Trophoblast cell (in vitro differentiated cells and primary cell): ENCODE measurements at regions not wholly inside any gene's neighbourhood (a gene's known extent, or its start where the extent isn't known, plus 50 kb on each side); places are given as distances from the start of the nearest gene placed in this dataset.

Source experiments
- DNase-seq, 2 donors: peaks; one replicate each; pipeline ENCODE4 v3.0.0-alpha.2; 2016
- H2AFZ ChIP-seq: 2 replicates; pipeline ENCODE4 v1.6.1; 2013; ENCODE audit warnings: low read length, moderate library complexity, mild to moderate bottlenecking; ENCODE audit not compliant: insufficient read depth, poor library complexity
- H2AK5ac ChIP-seq: 2 replicates; pipeline ENCODE4 v1.6.1; 2013; ENCODE audit warnings: mild to moderate bottlenecking, low read length
- H2BK120ac ChIP-seq: 2 replicates; pipeline ENCODE4 v1.6.1; 2013; ENCODE audit warnings: low read length, mild to moderate bottlenecking, moderate library complexity; ENCODE audit not compliant: insufficient read depth, poor library complexity
- H2BK12ac ChIP-seq: 2 replicates; pipeline ENCODE4 v1.6.1; 2013; ENCODE audit warnings: mild to moderate bottlenecking, low read length, moderate library complexity
- H2BK5ac ChIP-seq: 2 replicates; pipeline ENCODE4 v1.6.1; 2013; ENCODE audit warnings: low read length, low read depth, moderate library complexity, mild to moderate bottlenecking; ENCODE audit not compliant: poor library complexity
- H3K14ac ChIP-seq: 2 replicates; pipeline ENCODE4 v1.6.1; 2013; ENCODE audit warnings: mild to moderate bottlenecking, low read length
- H3K18ac ChIP-seq: 2 replicates; pipeline ENCODE4 v1.6.1; 2013; ENCODE audit warnings: mild to moderate bottlenecking, low read length
- H3K23ac ChIP-seq: 2 replicates; pipeline ENCODE4 v1.6.1; 2013; ENCODE audit warnings: low read length
- H3K27ac ChIP-seq: 2 replicates; pipeline ENCODE4 v1.5.1; 2013; ENCODE audit warnings: low read depth, mild to moderate bottlenecking, inconsistent platforms, low read length, moderate library complexity
- H3K27me3 ChIP-seq: 2 replicates; pipeline ENCODE4 v1.6.1; 2013; ENCODE audit warnings: inconsistent platforms, mild to moderate bottlenecking, low read length, moderate library complexity; ENCODE audit not compliant: insufficient read depth
- H3K36me3 ChIP-seq, 2 experiments: 1 replicate in 1 of 2; 2 replicates in 1 of 2; pipeline ENCODE4 v1.6.1; 2013; ENCODE audit warnings: low read length in 2 of 2, mild to moderate bottlenecking in 2 of 2, moderate library complexity in 1 of 2; ENCODE audit not compliant: insufficient read depth in 2 of 2, control insufficient read depth in 1 of 2
- H3K4ac ChIP-seq: 2 replicates; pipeline ENCODE4 v1.6.1; 2013; ENCODE audit warnings: low read depth, mild to moderate bottlenecking, low read length, moderate library complexity
- H3K4me1 ChIP-seq, 2 experiments: 1 replicate in 1 of 2; 2 replicates in 1 of 2; pipeline ENCODE4 v1.6.1; 2013; ENCODE audit warnings: low read length in 2 of 2, mild to moderate bottlenecking in 2 of 2, moderate library complexity in 1 of 2; ENCODE audit not compliant: insufficient read depth in 2 of 2, control insufficient read depth in 1 of 2
- H3K4me2 ChIP-seq: 2 replicates; pipeline ENCODE4 v1.6.1; 2013; ENCODE audit warnings: inconsistent platforms, mild to moderate bottlenecking, low read length, moderate library complexity
- H3K4me3 ChIP-seq: 2 replicates; pipeline ENCODE4 v1.5.1; 2013; ENCODE audit warnings: mild to moderate bottlenecking, low read depth, low read length, inconsistent platforms
- H3K79me1 ChIP-seq: one replicate; pipeline ENCODE4 v1.6.1; 2013; ENCODE audit warnings: low read length
- H3K79me2 ChIP-seq: 2 replicates; pipeline ENCODE4 v1.6.1; 2013; ENCODE audit warnings: low read length, mild to moderate bottlenecking; ENCODE audit not compliant: control insufficient read depth, insufficient read depth, poor library complexity
- H3K9ac ChIP-seq: 2 replicates; pipeline ENCODE4 v1.6.1; 2013; ENCODE audit warnings: mild to moderate bottlenecking, low read length
- H3K9me3 ChIP-seq: 2 replicates; pipeline ENCODE4 v1.6.1; 2013; ENCODE audit warnings: low read depth, mild to moderate bottlenecking, control low read depth, inconsistent platforms, low read length; ENCODE audit not compliant: insufficient read depth
- H4K12ac ChIP-seq: 2 replicates; pipeline ENCODE4 v1.6.1; 2013; ENCODE audit warnings: low read depth, mild to moderate bottlenecking, low read length, moderate library complexity
- H4K8ac ChIP-seq: 2 replicates; pipeline ENCODE4 v1.6.1; 2013; ENCODE audit warnings: low read depth, mild to moderate bottlenecking, low read length, moderate library complexity
- H4K91ac ChIP-seq: one replicate; pipeline ENCODE4 v1.6.1; 2013; ENCODE audit warnings: low read depth, mild to moderate bottlenecking, low read length, moderate library complexity
- WGBS: extraction: QIAGEN DNeasy Blood & Tissue Kit; methylation state at CpG from one replicate; pipeline ENCODE4 v1.1.7; 2013; ENCODE audit warnings: missing lambda C conversion rate; ENCODE audit not compliant: insufficient read length, insufficient coverage; ENCODE audit errors: extremely low coverage; 5-methylcytosine and 5-hydroxymethylcytosine counted together

DNA sequence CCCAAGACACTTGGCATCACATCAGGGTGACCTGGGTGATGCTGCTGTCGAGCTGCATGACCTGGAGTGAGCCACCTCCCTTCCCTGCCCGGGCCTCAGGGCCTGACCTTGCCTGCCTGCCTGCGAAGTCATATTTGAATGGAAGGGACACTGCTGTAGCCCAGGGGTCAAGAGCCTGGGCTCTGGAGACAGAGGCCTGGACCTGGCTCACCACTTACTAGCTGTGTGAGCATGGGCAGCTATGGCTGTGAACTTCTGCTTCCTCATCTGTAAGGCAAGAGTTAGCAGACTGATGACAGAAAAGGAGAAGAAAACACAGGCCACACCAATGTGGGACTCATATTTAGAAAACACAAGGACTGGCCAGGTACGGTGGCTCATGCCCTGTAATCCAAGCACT lies 118.7 kb downstream of the ZFP36L2 start:
- no CpG with 5 or more reads among the region's 4 CpGs for WGBS
- Histone ChIP-seq H3K4me3 (no peak overlapping the region), H3K79me2 (no peaks in the 10 kb centered on the region), H3K4me2 (no peak overlapping the region), H3K9ac (no peak overlapping the region), H2BK5ac (no peak overlapping the region), H2BK120ac (no peak overlapping the region), H4K12ac (no peak overlapping the region), H3K27me3 (no peaks in the 10 kb centered on the region), H2BK12ac (no peak overlapping the region), H4K8ac (no peak overlapping the region), H3K14ac (no peak overlapping the region), H3K4ac (no peak overlapping the region), H4K91ac (no peak overlapping the region), H2AK5ac (peak overlapping the region; percentile 21), H3K23ac (no peak overlapping the region), H3K4me1 (peaks cover 15 to 17% of the 10 kb centered on the region in 2 experiments), H2AFZ (no peak overlapping the region), H3K27ac (no peak overlapping the region), H3K36me3 (no peaks in the 10 kb centered on the region), H3K18ac (no peak overlapping the region), H3K79me1 (peaks cover 5% of the 10 kb centered on the region), H3K9me3 (peaks cover 2% of the 10 kb centered on the region)
- no peak for DNase-seq

DNA sequence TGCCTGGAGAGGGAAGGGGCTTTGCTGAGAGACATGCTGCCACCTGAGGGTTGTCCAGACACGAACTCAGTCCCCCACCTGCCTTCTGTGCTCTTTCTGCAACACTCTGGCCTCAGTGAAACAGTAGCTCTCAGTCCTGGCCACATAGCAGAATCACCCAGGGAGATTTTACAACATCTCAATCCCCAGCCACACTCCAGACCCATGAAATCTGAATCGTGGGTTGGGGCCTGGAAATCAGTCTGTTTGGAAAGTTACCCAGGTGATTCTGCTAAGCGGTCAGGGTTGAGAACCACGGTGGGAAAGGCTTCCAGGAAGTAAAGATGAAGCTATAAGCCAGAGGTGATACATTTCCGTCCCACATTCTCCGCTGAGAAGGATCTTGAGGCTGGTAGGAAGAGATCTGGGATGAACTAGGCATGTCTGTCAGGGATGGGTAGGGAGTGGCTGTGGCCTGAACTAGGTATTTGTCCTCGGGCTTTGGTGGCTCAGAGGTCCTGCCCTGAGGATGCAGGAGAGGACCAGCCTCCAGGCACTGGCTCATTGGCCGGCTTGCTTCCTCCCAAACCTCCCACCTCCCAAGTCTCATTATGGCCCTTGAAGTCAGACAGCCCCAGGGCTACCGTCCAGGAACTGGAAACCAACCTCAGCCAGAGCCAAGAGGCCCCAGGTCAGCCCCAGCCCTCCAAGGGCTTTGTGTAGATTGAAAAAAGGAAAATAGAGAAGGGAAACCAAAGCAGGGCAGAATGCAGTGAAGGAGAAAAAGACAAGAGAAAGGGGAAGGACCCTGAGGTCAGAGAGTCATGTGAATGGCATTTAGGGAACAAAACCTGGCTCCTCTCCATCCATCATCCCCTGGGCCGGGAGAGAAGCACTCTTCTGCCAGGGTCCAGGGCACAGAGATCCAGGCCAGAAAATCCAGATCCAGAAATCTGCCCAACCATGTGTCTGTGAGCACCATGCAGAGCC lies 119.6 kb downstream of the ZFP36L2 start:
- H3K23ac ChIP-seq = no peak overlapping the region

DNA sequence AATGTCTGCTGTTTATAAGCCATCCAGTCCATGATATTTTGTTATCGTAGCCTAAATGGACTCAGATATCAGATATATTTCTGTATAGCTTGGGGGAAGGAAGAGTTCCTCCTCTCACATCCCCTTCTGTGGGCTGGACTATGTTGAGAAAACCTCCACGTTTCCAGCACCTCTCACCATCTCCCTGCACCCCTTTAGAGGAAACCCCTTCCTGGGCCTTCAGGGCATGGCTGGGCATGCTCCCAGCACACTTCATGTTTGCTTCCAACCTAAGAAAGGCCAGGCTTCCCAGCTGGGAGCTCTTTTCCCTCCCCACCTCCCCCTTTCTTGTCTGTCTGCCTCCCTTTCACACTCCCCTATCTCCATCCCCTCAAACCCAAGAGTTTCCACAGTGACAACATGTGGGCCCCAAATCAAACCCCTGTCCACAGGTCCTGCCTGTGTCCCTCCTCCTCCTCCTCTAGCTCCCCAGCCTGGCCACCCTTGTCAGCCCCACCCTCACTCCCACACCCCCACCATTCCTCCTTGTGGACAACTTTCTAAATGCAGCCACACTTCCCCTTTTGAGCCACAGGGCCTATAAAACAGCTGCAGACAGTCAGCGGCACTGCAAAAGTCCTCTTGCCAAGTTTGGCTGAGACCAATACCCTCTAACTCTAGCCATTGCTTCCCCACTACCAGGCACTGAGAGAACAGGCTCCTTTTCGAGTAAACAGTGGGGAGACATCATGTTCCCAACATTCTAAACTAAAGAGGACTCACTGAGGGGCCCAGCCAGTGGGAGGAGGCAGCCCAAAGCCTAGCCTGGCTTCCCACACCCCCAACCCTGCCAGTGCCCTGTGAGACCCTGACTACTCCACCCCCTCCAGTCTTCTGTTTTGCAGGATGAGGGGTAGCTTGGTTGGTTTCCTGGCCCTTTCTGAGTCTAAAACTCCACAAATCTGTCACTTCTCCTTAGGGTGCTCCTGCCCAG lies 120.5 kb downstream of the ZFP36L2 start:
- Histone ChIP-seq H2AFZ (no peak overlapping the region), H4K8ac (no peak overlapping the region)

More for the DNA sequence above, 119.6 kb downstream of the ZFP36L2 start:
- Histone ChIP-seq H3K36me3 (no peaks in the 10 kb centered on the region), H3K9ac (no peak overlapping the region), H3K4me1 (peaks cover 19 to 20% of the 10 kb centered on the region in 2 experiments), H2BK5ac (peak overlapping the region; percentile 18), H2BK12ac (peak overlapping the region; percentile 72), H4K12ac (no peak overlapping the region), H3K4me3 (no peak overlapping the region), H4K8ac (no peak overlapping the region), H3K79me1 (peaks cover 5% of the 10 kb centered on the region), H3K4me2 (no peak overlapping the region), H2AFZ (no peak overlapping the region), H3K79me2 (no peaks in the 10 kb centered on the region), H3K14ac (peak overlapping the region; percentile 51), H2BK120ac (peak overlapping the region; percentile 26), H3K4ac (no peak overlapping the region), H3K27ac (peak overlapping the region; percentile 40), H3K27me3 (no peaks in the 10 kb centered on the region), H2AK5ac (peak overlapping the region; percentile 65), H4K91ac (peak overlapping the region; percentile 78), H3K9me3 (peaks cover 2% of the 10 kb centered on the region), H3K18ac (peak overlapping the region; percentile 49)
- DNase-seq = no peak
- no CpG with 5 or more reads among the region's 10 CpGs for WGBS

DNA sequence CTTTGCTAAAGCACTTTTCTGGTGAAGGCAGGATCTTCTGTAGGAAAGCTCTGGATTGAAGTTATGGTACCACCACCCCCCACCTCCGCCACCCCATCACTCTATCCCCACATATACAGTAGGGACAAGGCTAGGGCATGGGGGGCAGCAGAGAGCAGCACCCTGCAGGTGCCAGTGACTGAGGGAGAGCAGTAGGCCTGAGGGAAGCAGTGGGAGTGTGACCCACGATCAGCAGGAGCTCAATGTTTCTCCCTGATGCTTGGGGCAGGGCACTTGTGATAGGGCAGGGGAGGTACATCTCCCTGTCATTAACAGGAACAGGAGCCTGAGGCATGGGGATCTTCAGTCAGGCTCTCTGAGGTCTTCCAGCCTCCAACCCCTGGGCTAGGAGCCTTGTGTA lies 121.6 kb downstream of the ZFP36L2 start:
- Histone ChIP-seq H3K4me2 (no peak overlapping the region), H3K9me3 (peaks cover 2% of the 10 kb centered on the region), H2AFZ (no peak overlapping the region), H3K4ac (no peak overlapping the region), H3K4me3 (no peak overlapping the region), H3K79me2 (peaks cover 1% of the 10 kb centered on the region), H2BK12ac (no peak overlapping the region), H4K8ac (no peak overlapping the region), H3K23ac (no peak overlapping the region), H2BK120ac (no peak overlapping the region), H3K4me1 (peaks cover 18 to 26% of the 10 kb centered on the region in 2 experiments), H3K14ac (no peak overlapping the region), H3K36me3 (no peaks in the 10 kb centered on the region), H2AK5ac (no peak overlapping the region), H4K91ac (no peak overlapping the region), H3K79me1 (peaks cover 12% of the 10 kb centered on the region), H3K9ac (no peak overlapping the region), H3K27me3 (no peaks in the 10 kb centered on the region), H3K27ac (no peak overlapping the region), H2BK5ac (no peak overlapping the region), H4K12ac (no peak overlapping the region), H3K18ac (no peak overlapping the region)
- no CpG with 5 or more reads among the region's 2 CpGs for WGBS
- no peak for DNase-seq

More for the DNA sequence above, 120.5 kb downstream of the ZFP36L2 start:
- Histone ChIP-seq H3K9ac (no peak overlapping the region), H3K14ac (peak overlapping the region; percentile 51), H3K23ac (no peak overlapping the region), H3K4me2 (no peak overlapping the region), H3K36me3 (no peaks in the 10 kb centered on the region), H2BK12ac (peak overlapping the region; percentile 72), H3K9me3 (peaks cover 2% of the 10 kb centered on the region), H3K27me3 (no peaks in the 10 kb centered on the region), H3K27ac (no peak overlapping the region), H3K4me1 (peaks cover 20 to 26% of the 10 kb centered on the region in 2 experiments), H2BK5ac (peak overlapping the region; percentile 18), H3K4ac (no peak overlapping the region), H4K12ac (no peak overlapping the region), H2AK5ac (no peak overlapping the region), H3K79me1 (peaks cover 8% of the 10 kb centered on the region), H3K4me3 (no peak overlapping the region), H3K18ac (peak overlapping the region; percentile 49), H2BK120ac (peak overlapping the region; percentile 26), H4K91ac (peak overlapping the region; percentile 78), H3K79me2 (peaks cover 1% of the 10 kb centered on the region)
- WGBS = no CpG with 5 or more reads among the region's 4 CpGs
- no peak for DNase-seq
